ENCODE measurements at regions not wholly inside any gene's neighbourhood (a gene's known extent, or its start where the extent isn't known, plus 50 kb on each side); places are given as distances from the start of the nearest gene placed in this dataset.

DNA sequence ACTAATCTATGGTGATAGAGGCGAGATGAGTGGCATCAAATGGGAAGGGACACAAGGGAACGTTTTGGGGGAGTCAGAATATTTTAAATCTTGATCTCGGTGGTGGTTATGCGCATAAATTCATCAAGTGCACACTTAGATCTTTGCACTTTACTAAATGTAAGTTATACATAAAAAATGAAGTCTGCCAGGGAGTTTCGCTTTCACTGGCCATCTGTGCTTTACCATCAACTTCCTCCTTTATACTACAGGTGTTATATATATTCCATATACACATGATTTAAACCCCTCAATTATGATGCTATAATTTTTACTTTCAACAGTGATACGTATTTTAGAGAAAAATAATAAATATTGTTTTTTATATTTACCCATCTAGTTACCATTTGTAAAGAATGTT lies 97.6 kb upstream of the AKIRIN2 start:
- DNase-seq: peak in 1 of 5 experiments; percentile 6

DNA sequence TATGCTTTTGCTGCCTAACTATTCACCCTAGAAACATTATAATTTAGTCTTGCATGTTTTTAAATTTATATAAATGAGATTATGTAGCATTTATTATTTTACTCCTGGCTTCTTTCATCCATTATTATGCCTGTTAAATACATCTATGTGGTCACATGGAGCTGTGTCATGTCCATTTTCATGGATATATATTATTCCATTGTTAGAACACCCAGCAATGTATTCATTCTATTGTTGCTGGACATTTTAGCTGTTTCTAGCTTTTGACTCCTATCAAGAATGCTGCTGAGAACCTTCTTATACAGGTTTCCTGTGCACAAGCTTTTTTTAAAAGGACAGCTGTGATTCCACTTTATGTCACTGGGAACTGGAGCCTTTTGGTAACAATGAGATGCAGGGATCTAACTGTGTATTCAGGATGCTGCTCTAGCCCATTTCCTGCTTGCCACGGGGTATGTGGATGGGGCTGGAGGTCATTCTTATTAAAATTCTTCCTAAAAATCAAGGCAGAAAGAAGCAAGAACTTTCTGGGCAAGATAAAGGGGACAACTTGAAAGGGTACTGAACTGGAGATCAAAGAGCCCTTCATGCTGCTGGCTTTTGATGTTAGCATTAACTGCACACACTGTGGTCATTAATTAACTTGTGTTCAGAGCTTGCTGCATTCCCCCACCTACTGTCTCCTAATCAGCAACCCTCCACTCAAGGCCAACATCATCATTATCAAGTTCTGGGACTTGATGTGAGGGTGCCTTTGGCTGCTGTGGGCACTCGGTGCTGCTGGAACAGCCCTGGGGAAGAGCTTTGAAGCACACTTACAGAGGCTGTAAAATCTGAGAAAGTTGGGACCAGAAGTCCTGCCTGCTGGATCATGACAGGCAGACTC lies 96.6 kb upstream of the AKIRIN2 start:
- no peak for DNase-seq

DNA sequence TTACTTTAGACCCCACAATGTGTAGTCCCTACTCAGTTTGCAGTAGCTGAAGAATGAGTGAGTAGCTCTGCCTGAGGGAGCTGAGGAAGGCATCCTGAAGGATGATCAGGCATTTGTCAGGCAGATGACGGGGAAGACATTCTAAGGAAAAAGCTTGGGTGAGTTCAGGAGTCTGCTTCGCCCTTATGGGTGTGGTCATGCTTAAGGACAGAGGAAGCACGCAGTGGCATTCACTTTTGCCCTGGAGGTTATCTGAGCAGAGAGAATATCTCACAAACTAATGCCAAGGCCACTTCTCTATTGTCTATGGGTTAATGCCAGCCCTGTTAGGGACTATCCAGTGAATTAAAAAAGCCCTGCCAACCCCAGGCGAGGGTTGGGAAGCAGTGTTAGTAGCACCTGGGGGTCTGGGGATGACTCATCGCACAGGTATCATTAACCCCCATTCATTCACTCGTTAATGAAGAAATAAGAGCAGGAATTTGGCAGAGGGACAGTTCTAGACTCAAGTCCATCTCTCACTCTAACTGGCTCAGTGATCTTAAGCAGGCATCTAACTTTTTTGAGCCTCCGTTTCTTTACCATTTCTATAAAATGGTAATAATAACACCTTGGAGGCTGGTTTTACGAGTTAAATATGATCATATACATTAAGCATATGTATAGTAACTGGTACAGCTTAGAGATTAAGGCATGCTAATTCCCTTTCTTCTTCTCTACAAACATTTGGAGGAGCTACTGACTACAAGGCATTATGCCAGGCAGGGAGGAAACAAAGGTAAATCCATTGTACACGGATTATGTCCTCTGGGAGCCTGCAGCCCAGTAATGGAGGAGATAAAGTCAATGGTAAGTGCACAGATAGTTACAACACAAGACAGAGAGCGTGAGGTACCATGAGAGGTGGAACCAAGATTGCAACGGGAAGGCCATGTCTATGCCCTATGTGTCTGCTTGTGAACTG lies 93.2 kb upstream of the AKIRIN2 start:
- no peak for DNase-seq

DNA sequence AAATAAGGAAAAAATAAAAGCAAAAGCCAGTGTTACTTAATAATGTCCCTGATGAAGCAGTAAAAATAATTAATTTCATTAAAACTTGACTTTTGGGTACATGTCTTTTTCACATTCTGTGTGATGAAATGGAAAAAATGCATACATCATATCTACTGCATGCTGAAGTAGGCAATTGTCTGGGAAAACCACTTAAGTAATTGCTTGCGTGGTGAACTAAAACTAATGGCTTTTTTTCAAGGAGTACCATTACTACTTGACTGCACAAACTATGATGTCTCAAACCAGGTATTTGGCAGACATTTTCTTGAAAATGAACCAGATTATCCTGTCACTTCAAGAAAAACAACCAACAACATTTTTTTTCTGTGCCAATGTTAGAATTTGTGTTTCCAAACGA lies 91.3 kb upstream of the AKIRIN2 start:
- DNase-seq: no peak

DNA sequence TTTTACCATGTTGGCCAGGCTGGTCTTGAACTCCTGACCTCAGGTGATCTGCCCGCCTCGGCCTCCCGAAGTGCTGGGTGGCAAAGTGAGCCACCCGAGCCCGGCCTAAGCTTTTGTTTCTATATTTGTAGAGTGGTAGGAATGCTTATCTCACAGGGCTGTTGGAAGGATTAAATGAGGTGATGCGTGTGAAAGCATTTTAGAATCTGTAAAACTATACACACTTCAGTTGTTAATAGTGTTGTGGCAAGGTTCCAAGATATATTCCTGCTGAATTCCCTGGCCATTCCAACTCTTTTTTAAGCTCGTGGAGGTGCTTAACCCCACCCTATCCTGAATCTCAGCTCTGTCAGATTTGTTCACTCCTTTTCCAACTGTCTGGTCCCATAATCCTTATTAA lies 89.9 kb upstream of the AKIRIN2 start:
- no peak for DNase-seq

DNA sequence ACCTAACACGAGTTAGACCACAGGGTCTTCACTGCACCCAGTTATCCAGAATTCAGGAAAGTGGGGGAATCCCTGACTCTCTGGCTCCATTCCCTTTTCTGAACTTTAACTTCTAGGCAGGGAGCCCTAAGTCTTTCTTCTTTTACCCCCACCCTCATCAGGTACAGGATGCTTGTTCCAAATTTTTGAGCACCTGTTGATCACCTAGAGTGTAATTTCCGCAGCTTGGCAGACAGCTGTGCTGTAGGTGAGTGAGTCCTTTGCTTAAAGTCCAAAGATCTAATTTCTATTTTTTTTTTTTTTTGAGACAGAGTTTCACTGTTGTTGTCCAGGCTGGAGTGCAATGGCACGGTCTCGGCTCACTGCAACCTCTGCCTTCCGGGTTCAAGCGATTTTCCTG lies 89.5 kb upstream of the AKIRIN2 start:
- DNase-seq: no peak

DNA sequence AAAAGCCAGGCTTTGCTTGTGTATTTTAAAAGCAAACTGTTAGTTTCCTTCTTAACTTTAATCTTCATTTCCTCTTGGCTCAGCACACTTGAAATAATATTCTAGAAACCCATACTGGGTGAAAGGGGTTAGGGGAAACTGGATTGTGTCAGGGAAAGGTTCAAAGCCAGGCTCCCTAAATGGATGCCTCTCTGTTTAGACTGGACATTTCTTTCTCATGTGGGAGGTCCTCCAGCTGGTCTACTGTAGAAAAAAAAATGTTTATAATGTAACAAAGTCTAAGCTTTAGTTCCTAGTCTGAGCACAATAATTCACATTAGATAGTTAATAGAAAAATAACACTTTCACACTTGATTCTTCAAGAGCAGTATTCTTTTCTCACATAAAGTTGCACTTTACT lies 89.0 kb upstream of the AKIRIN2 start:
- no peak for DNase-seq

DNA sequence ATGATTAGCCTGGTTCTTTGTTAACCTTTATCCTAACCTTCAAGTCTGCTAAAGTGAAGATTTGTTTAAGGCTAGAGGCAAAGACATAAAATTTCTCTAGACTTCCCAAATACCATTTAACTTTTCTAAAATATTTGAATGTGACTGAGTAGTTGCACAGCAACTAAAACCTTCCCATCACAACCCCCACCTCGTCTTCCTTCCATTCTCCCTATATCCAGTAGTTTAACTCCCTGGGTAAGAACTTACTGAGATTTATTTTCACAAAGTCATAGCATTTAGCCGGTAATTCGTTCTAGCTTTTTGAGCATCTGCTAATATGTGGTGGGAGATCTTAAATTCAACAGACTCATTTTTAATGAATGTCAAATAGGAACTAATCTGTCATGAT lies 87.9 kb upstream of the AKIRIN2 start:
- DNase-seq: no peak

DNA sequence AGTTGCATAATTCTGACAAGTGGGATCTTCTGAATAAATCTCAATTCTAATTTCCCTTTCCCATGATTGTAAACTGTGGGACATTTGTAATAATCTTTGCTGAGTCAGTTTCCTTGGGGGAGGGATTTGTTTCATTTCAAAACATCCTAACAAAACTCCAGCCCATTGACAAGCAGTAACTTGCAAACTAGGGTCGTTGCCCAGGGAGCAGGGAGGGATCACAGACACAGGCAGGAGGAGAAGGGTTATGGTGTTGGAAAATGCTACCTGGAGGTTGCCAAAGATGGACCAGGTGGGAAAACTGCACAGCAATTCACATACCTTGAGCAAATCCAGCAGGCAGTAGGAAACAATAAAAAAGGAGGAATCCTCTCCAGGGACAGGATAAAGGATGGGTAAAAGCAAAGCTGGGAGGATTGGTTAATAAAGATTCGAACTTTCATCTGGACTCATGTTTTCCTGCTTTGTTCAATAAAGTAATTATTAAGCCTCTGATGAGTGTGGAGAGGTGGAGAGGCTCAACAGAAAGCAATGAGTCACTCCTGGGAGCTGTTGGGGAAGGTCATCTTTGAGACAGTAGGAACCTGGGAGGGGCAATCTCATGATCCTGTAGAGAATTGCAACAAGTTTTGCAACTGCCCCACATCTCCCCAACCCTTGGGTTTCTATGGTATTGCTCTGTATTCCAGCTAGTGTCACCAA lies 87.3 kb upstream of the AKIRIN2 start:
- no peak for DNase-seq

DNA sequence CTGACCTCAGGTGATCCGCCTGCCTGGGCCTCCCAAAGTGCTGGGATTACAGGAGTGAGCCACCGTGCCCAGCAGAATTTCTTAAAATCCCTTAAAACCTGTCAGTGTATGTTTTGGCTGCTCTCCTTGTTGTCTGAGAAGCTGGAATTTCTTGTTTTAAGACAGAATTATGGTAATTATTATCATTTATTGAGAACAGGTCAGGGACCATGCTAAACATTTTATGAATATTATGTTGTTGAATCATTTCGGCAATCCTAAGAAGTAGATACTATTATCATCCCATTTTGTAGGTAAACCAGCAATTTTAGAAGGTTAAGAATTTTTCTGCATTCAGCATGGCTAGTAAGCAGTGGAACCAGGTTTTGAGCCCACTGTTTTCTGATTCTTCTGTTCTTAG lies 86.1 kb upstream of the AKIRIN2 start:
- DNase-seq: no peak

DNA sequence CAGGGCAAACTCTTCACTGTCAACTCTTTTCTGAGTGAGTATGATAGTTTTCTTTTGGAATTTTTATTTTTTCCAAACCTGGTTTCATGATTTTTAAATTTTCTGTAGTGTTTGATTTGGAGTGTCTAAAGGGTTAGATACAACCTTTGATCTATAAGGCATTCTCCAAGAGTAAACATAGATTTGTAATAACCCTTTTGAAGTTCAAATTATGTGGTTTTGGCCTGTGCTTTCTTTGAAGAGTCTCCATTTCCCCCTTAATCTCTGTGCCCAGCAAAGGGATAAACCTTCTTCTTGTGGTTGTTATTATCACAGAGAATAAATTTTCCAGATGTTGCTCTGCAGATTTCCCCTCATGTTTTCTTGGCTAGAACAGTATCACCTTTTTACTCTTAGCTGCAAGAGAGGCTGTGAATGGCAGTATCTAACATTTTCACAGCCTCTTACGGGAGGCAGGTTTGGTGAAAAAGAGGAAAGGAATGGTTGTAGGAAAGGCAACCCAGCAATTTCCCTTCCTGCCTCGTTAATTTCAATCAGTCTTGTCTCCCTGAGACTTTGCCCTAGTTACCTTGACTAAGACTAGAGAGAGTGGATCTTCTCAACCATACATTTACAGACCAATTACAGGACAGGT lies 83.3 kb upstream of the AKIRIN2 start:
- DNase-seq: no peak

DNA sequence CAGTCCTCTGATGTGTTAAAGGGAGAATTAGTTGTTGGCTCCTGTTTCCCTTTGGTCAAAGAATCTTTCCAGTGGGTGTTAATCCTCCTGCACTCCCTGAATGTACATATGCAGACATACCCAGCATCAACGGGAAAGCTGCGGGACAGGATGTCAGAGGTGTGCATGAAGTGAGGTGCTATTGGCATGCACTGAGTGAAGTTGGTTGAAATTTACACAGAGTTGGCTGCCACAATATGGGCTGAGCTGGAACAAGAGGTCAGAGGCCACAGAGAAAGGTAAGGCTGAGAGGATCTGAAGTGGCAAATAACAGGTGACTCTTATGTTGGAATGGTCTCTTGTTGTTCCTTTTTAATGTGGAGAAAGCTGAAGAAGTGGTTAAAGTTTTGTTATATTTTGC lies 82.7 kb upstream of the AKIRIN2 start:
- no peak for DNase-seq

DNA sequence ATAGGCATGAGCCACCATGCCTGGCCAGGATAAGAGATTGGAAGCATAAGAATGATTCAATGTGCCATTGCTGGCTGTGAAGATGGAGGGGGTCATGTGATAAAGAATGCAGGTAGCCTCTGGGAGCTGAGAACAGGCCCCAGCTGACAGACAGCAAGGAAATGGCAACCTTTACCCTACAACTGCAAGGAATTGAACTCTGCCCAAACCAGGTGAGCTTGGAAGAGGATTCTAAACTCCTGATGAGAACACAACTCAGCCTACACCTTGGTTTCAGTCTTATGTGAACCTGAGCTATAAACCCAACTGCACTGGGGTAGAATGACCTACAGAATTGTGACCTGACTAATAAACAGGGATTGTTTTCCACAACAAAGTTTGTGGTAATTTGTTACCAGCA lies 82.0 kb upstream of the AKIRIN2 start:
- DNase-seq: no peak

DNA sequence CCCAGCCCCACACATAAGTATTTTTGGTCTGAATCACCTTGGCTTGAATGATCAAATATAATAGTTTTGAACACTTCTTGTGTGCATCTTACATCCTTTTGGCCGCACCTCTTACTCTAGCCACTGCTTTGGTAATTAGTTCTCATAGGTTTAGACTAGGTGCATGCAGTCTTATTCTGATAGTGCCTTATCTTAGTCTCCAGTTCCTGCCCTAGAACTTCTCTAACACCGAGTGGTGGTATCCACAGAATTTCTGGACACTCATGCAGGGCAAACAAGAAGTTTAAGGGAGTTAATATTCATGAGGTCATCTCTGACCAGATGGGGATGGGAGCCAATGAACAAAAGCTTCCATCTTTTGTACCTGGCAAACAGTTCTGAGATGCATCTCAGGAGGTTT lies 77.5 kb upstream of the AKIRIN2 start:
- no peak for DNase-seq

DNA sequence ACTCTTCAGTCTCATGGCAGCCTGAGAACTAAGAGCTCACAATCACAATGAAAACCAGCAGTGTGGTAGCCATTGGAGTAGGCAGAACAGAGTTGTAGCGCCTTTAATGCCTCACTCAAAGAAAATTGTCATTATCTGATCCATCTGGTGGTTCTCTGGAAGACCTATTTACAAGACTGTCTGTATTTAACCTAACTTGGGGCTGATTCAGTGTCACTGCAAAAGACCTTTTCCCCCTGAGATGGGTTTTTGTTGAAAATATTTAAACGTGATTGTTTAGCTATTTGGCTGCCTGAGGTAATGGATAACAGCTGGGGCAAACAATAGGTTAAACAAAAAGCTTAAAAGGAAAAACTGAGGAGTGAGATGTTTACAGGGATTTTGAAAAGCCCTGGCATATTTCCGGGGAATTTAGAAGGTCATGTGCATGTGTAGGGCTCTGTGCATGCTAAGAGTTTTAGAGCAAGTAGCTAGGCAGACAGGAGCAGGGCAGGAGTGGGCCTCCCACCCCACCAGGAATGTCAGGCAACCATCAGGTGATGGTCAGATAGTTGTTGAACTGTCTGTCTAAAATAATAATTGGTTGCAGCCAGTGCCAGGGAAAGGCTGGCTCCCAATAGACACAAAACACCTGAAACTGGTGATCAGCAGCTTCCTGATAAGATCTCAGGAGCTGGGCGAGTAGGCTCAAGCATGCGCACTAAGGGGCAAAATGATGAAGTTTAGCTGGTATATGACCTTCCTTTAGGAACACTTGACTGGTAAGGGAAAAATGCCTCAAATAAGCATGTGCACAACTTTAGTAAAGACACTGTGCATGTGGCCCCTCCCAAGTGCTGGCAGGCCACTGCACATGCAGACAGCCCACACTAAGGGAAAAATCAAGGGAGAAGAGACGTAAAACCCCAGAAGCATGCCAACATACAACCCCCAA lies 70.8 kb upstream of the AKIRIN2 start:
- DNase-seq: peak in 1 of 5 experiments; percentile 22

DNA sequence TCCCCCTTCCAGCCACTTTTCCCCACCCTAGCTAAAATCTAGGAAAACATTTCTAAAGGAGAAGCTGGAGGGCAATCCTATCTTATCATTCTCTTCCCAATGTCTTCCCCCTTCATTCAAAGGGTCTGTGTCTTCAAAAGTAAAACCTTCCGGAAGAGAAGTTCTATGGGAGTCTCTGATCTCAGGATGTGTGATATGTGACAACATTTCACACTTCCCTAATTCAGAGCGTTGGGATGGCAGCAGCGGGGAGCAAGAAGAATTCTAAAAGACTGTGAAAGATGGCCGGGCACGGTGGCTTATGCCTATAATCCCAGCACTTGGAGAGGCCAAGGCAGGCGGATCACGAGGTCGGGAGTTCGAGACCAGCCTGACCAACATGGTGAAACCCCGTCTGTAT lies 65.4 kb upstream of the AKIRIN2 start:
- no peak for DNase-seq

DNA sequence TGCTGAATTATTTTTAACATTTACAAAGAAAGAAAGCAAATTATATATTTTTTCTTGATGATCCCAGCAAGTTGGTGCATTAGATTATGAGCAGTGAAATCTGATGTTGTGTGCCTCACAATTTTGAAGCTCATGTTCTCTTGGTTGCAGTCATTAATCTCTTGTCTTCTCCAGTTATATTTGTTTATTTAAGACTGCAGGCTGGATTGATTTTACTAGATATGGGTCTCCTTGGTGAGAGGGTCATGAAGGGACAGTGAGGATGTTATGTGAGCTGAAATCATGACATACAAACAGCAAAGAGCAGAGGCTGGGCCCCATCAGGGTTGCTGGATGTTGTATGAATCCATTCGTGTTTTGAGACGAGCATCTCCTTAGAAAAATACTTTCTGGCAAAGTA lies 64.2 kb upstream of the AKIRIN2 start:
- DNase-seq: no peak

DNA sequence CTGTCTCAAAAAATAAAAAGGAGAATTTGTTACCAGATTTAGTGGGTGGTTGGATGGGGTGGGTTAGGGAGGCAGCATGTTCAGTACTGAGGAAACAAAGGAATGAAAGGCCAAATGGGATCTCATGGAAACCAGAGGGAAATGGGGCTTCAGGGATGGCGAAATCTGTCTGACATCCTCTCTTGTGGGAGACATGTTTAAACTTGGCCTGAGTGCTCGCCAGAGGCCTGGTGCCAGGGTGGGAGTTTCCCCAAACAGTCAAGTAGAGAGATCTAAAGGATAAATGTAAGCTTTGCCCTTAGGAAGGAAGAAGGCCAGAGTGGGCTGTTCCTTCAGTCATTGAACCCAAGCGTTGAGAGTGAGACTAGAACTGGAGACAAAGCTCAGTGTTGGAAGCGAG lies 61.9 kb upstream of the AKIRIN2 start:
- no peak for DNase-seq

DNA sequence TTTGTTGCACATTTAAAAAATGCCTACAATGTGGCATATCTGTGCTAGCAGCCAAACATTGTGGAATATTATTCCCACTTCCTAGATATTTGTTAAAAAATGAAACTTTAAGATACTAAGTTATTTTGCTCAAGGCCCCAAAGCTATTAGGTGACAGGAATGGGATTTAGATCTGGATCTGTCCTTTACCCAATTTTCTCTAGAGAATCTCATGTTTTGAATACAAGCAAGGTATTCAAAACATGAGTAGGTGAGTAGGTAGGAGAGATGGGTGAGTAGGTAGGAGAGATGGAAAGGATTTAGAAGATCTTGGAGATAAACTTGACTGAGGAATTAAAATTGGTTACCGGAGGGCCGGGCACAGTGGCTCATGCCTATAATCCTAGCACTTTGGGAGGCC lies 61.2 kb upstream of the AKIRIN2 start:
- no peak for DNase-seq

DNA sequence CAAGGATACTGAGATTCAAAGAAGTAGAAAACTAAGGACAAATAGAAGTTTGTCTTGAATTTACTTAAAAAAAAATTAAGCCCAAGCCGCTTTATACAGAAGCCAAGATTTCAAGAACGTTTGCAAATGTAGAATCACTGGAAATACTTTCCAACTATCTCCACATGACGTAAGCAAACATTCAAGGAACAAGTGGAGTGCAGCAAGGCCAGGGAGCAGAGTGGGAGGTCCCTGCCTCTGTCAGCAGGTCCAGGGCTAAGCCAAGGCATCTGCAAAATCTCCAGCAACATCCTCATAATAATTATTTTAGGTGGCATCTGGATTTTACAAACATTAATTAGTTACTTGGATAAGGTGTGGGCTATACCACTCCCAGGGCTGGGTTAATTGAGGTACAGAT lies 60.1 kb upstream of the AKIRIN2 start:
- DNase-seq: no peak

DNA sequence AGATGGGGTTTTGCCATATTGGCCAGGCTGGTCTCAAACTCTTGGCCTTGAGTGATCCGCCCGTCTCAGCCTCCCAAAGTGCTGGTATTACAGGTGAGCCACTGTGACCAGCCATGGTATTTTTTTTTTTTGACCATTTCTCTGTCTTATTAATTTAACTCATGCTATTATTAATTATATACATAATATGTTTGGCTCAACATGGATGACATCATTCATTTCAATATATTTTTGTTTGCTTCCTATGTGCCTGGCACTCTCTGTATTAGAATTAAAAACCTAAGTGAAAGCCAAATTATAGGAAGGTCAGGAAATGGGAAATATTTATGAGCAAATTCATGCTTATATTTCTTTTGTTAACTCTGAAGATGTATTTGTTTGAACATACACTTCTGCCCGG lies 55.8 kb upstream of the AKIRIN2 start:
- no peak for DNase-seq

DNA sequence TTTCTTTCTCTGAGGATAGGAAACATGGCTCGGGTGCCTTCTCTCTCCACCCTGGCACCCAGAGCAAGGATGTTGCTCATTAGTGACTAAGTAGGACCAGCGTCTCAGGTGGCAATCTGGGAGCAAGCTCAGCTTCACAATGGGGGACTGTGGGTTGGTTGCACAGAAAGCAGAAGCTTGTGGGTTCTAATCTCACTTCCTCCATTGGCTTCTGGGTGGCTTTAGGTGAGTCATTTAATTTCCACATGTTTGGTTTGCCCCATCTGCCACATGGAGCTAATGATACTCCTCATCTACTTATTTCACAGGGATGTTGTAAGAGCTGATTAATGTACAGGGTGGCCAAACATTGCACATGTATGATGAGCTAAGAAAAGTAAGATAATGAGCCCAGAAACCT lies 54.8 kb upstream of the AKIRIN2 start:
- peak in 2 of 5 experiments; percentile 2 to 91 for DNase-seq

Measured in T-helper 2 cell (primary cell).